NCI-H460 (cell line): ENCODE measurements at regions not wholly inside any gene's neighbourhood (a gene's known extent, or its start where the extent isn't known, plus 50 kb on each side); places are given as distances from the start of the nearest gene placed in this dataset.

Experiments used
- DNase-seq: peaks from one replicate; pipeline ENCODE4 v3.0.0-alpha.2; 2016; ENCODE audit warnings: low read depth; ENCODE audit errors: extremely low read depth

- no peak for DNase-seq
Measured at GRCh38 chr7:142381727-142382390, 124.0 kb upstream of the PRSS58 start.

- no peak for DNase-seq
Measured at GRCh38 chr7:142380069-142380468, 122.2 kb upstream of the PRSS58 start.

- no peak for DNase-seq
Measured at GRCh38 chr7:142379201-142379885, 121.5 kb upstream of the PRSS58 start.

- DNase-seq: no peak
Measured at GRCh38 chr7:142377567-142377966, 119.7 kb upstream of the PRSS58 start.

- DNase-seq: no peak
Measured at GRCh38 chr7:142376356-142376997, 118.6 kb upstream of the PRSS58 start.

GRCh38 chr7:142375710-142376313, 118.0 kb upstream of the PRSS58 start:
- no peak for DNase-seq

- DNase-seq: no peak
Measured at GRCh38 chr7:142372727-142373126, 114.9 kb upstream of the PRSS58 start.

GRCh38 chr7:142371586-142372377, 113.9 kb upstream of the PRSS58 start:
- DNase-seq: no peak

GRCh38 chr7:142365410-142365842, 107.6 kb upstream of the PRSS58 start:
- no peak for DNase-seq

GRCh38 chr7:142364551-142364950, 106.7 kb upstream of the PRSS58 start:
- no peak for DNase-seq

GRCh38 chr7:142362349-142362748, 104.5 kb upstream of the PRSS58 start:
- DNase-seq: no peak

- DNase-seq: no peak
Measured at GRCh38 chr7:142359694-142360279, 101.9 kb upstream of the PRSS58 start.

- peak; percentile 64 for DNase-seq
Measured at GRCh38 chr7:142357953-142358520, 100.2 kb upstream of the PRSS58 start.

- no peak for DNase-seq
Measured at GRCh38 chr7:142356166-142356565, 98.3 kb upstream of the PRSS58 start.

GRCh38 chr7:142355328-142355727, 97.5 kb upstream of the PRSS58 start:
- no peak for DNase-seq

- DNase-seq: no peak
Measured at GRCh38 chr7:142353147-142354060, 95.5 kb upstream of the PRSS58 start.

GRCh38 chr7:142352543-142352942, 94.7 kb upstream of the PRSS58 start:
- no peak for DNase-seq

GRCh38 chr7:142351145-142351544, 93.3 kb upstream of the PRSS58 start:
- DNase-seq: no peak
